ENCODE measurements at regions not wholly inside any gene's neighbourhood (a gene's known extent, or its start where the extent isn't known, plus 50 kb on each side); places are given as distances from the start of the nearest gene placed in this dataset.

GRCh38 chr2:134203175-134203574, 50.7 kb upstream of the MGAT5 start:
- DNase-seq (ENCODE audit: low read depth in 2 of 2), result no peak

Data from stimulated activated CD8-positive, alpha-beta memory T cell treated with anti-CD3 and anti-CD28 coated beads, Interleukin-15, amount 100 ng/mL, for 48 hours (primary cell).